MM.1S (cell line): ENCODE measurements at regions not wholly inside any gene's neighbourhood (a gene's known extent, or its start where the extent isn't known, plus 50 kb on each side); places are given as distances from the start of the nearest gene placed in this dataset.

Source experiments
- DNase-seq: peaks from one replicate; pipeline ENCODE4 v3.0.0-alpha.2; 2015
- H2AFZ ChIP-seq: fragments of 300-600 bp; sonication (generic); 2 replicates; pipeline ENCODE4 v1.6.0; 2016; ENCODE audit warnings: antibody characterized with exemption, low read length
- H3F3A ChIP-seq: fragments of 300-600 bp; sonication (generic); 2 replicates; pipeline ENCODE4 v1.6.1; 2016; ENCODE audit warnings: mild to moderate bottlenecking, antibody characterized with exemption, low read length, moderate library complexity, mixed read lengths; ENCODE audit not compliant: insufficient read depth
- H3K27ac ChIP-seq: fragments of 300-600 bp; sonication (generic); 2 replicates; pipeline ENCODE4 v1.5.1; 2016; ENCODE audit warnings: mild to moderate bottlenecking, low read length
- H3K27me3 ChIP-seq: fragments of 300-600 bp; sonication (generic); replicated peaks from 2 replicates; pipeline ENCODE4 v1.6.0; 2016; ENCODE audit warnings: low read length; ENCODE audit not compliant: insufficient read depth
- H3K36me3 ChIP-seq: fragments of 300-600 bp; sonication (generic); replicated peaks from 2 replicates; pipeline ENCODE4 v1.6.1; 2016; ENCODE audit warnings: mild to moderate bottlenecking, low read length, mixed read lengths; ENCODE audit not compliant: insufficient read depth
- H3K4me1 ChIP-seq: fragments of 300-600 bp; sonication (generic); 2 replicates; pipeline ENCODE4 v1.6.1; 2016; ENCODE audit warnings: low read length, mixed read lengths
- H3K4me2 ChIP-seq: fragments of 300-600 bp; sonication (generic); 2 replicates; pipeline ENCODE4 v1.6.0; 2016; ENCODE audit warnings: low read depth, low read length
- H3K4me3 ChIP-seq: fragments of 300-600 bp; sonication (generic); 2 replicates; pipeline ENCODE4 v1.5.1; 2016; ENCODE audit warnings: low read length, mixed read lengths
- H3K79me2 ChIP-seq: fragments of 300-600 bp; sonication (generic); 2 replicates; pipeline ENCODE4 v1.6.1; 2016; ENCODE audit warnings: mixed run types, low read length, mixed read lengths
- H3K9ac ChIP-seq: fragments of 300-600 bp; sonication (generic); 2 replicates; pipeline ENCODE4 v1.6.1; 2016; ENCODE audit warnings: low read length, mixed read lengths
- H3K9me2 ChIP-seq: fragments of 300-600 bp; sonication (generic); replicated peaks from 2 replicates; pipeline ENCODE4 v1.6.1; 2016; ENCODE audit warnings: mild to moderate bottlenecking, low read length, mixed read lengths; ENCODE audit not compliant: insufficient read depth
- H3K9me3 ChIP-seq: fragments of 300-600 bp; sonication (generic); replicated peaks from 2 replicates; pipeline ENCODE4 v1.6.1; 2016; ENCODE audit warnings: mild to moderate bottlenecking, low read length, mixed read lengths; ENCODE audit not compliant: insufficient read depth
- H4K20me1 ChIP-seq: fragments of 300-600 bp; sonication (generic); 2 replicates; pipeline ENCODE4 v1.6.1; 2016; ENCODE audit warnings: mild to moderate bottlenecking, low read length, moderate library complexity, mixed read lengths; ENCODE audit not compliant: insufficient read depth
- EZH2 ChIP-seq: fragments of 300-600 bp; sonication (generic); optimal IDR thresholded peaks from 2 replicates; pipeline ENCODE3; 2017; ENCODE audit warnings: low read depth, mild to moderate bottlenecking, antibody characterized with exemption, low read length, mixed read lengths
- EZH2phosphoT487 ChIP-seq: fragments of 300-600 bp; sonication (generic); IDR thresholded peaks from 2 replicates; pipeline ENCODE4 v1.6.1; 2018; ENCODE audit warnings: antibody characterized with exemption, low read length
- TF ChIP-seq, protein P1 (sequence below): fragments of 300-600 bp; sonication (generic); IDR thresholded peaks from 2 replicates; pipeline ENCODE4 v1.5.1; 2016; ENCODE audit warnings: antibody characterized with exemption, low read length, mixed read lengths

- TF ChIP-seq EZH2 (no peak), EZH2phosphoT487 (no peak)
- TF ChIP-seq, protein P1, sequence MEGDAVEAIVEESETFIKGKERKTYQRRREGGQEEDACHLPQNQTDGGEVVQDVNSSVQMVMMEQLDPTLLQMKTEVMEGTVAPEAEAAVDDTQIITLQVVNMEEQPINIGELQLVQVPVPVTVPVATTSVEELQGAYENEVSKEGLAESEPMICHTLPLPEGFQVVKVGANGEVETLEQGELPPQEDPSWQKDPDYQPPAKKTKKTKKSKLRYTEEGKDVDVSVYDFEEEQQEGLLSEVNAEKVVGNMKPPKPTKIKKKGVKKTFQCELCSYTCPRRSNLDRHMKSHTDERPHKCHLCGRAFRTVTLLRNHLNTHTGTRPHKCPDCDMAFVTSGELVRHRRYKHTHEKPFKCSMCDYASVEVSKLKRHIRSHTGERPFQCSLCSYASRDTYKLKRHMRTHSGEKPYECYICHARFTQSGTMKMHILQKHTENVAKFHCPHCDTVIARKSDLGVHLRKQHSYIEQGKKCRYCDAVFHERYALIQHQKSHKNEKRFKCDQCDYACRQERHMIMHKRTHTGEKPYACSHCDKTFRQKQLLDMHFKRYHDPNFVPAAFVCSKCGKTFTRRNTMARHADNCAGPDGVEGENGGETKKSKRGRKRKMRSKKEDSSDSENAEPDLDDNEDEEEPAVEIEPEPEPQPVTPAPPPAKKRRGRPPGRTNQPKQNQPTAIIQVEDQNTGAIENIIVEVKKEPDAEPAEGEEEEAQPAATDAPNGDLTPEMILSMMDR, result no peak
- Histone ChIP-seq H2AFZ (no peak overlapping the region), H3K9ac (no peak overlapping the region), H3K79me2 (no peaks in the 10 kb centered on the region), H4K20me1 (no peaks in the 10 kb centered on the region), H3K4me1 (no peaks in the 10 kb centered on the region), H3K27ac (no peak overlapping the region), H3K4me3 (no peak overlapping the region), H3K27me3 (no peaks in the 10 kb centered on the region), H3K9me3 (no peaks in the 10 kb centered on the region; the same call in 1 of the 2 replicates), H3K4me2 (no peak overlapping the region), H3K36me3 (no peaks in the 10 kb centered on the region), H3F3A (no peaks in the 10 kb centered on the region), H3K9me2 (no peaks in the 10 kb centered on the region)
- DNase-seq, result no peak
These were observed 61.8 kb upstream of the ATF7IP start for GRCh38 chr12:14303661-14304155.

DNA sequence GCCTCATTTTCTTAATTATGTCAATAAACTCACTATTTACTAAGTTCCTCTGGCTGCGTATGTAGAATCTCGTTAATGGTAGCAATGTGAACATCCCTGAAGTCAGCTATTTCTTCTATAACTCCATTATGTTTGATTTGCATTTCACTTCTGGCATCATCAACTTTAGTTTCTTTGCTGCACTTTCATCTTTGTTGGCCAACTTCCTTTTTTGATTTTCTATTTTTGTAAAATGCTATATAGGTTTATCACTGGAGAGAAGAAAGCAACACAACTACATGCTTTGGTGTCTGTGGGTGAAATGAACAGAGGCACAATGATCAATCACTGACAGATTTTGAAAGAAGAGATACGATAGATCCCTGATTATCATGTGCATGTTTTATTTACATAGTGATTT is 58.5 kb upstream of the ATF7IP start:
- Histone ChIP-seq H3K9ac (no peak overlapping the region), H3K4me1 (no peaks in the 10 kb centered on the region), H3K36me3 (no peaks in the 10 kb centered on the region), H3K9me2 (no peaks in the 10 kb centered on the region), H3K27ac (no peak overlapping the region), H3K4me2 (no peak overlapping the region), H3F3A (no peaks in the 10 kb centered on the region), H2AFZ (no peak overlapping the region), H3K4me3 (no peak overlapping the region), H3K27me3 (no peaks in the 10 kb centered on the region), H3K79me2 (no peaks in the 10 kb centered on the region), H4K20me1 (no peaks in the 10 kb centered on the region), H3K9me3 (no peaks in the 10 kb centered on the region; the same call in 1 of the 2 replicates)
- no peak for DNase-seq
- TF ChIP-seq EZH2, result no peak
- TF ChIP-seq, protein P1, result no peak
- TF ChIP-seq EZH2phosphoT487, result no peak

GRCh38 chr12:14308516-14308915 is 57.0 kb upstream of the ATF7IP start:
- no peak overlapping the region for H3K4me2 ChIP-seq
- H3K9ac ChIP-seq, result no peak overlapping the region
- TF ChIP-seq, protein P1, result no peak
- no peak for TF ChIP-seq EZH2phosphoT487
- no peak for TF ChIP-seq EZH2
- no peaks in the 10 kb centered on the region for H3K27me3 ChIP-seq
- no peak for DNase-seq
- no peaks in the 10 kb centered on the region for H4K20me1 ChIP-seq
- no peaks in the 10 kb centered on the region; the same call in 1 of the 2 replicates for H3K9me3 ChIP-seq
- no peaks in the 10 kb centered on the region for H3F3A ChIP-seq
- H3K27ac ChIP-seq, result no peak overlapping the region
- H3K79me2 ChIP-seq, result no peaks in the 10 kb centered on the region
- no peak overlapping the region for H3K4me3 ChIP-seq
- no peaks in the 10 kb centered on the region for H3K36me3 ChIP-seq
- no peaks in the 10 kb centered on the region for H3K9me2 ChIP-seq
- no peak overlapping the region for H2AFZ ChIP-seq
- H3K4me1 ChIP-seq, result no peaks in the 10 kb centered on the region
